ENCODE measurements at regions not wholly inside any gene's neighbourhood (a gene's known extent, or its start where the extent isn't known, plus 50 kb on each side); places are given as distances from the start of the nearest gene placed in this dataset.

DNA sequence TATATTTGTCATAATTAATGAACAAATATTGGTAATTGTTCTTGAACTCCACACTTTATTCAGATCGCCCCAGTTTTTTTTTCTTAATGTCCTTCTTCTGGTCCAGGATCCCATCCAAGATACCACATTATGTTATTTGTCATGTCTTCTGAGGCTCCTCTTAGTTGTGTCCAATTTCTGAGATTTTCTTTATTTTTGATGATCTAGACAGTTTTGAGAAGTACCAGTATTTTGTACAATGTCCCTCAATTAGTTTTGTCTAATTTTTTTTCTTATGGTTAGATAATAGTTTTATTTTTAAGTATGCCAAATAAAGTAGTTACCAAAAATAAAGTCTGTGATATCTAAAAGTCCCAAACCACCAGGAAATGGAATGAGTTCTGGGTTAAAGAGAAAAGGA lies 440.8 kb upstream of the ATP2B1 start:
- TF ChIP-seq GATA2 (IDR thresholded peaks at IDR 0.05; ENCODE audit: low read depth, low read length) (no peak), GATA3 (IDR thresholded peaks at IDR 0.05; ENCODE audit: low read depth, low read length) (no peak)

Measured in SH-SY5Y (cell line).